Right lobe of liver (tissue), 6 donors: ENCODE measurements at regions not wholly inside any gene's neighbourhood (a gene's known extent, or its start where the extent isn't known, plus 50 kb on each side); places are given as distances from the start of the nearest gene placed in this dataset.

ENCODE experiments used
- ATAC-seq, 4 donors: fragments of 200-7000 bp; cut with Tn5 transposase; one replicate each; pipeline ENCODE4 v1.9.1; 2020; ENCODE audit warnings: mild to moderate bottlenecking in 4 of 4, moderate library complexity in 4 of 4
- DNase-seq, 3 donors: peaks; one replicate each; pipeline ENCODE4 v3.0.0-alpha.2; 2020
- H3K27ac ChIP-seq, 3 donors: fragments of 200-600 bp; one replicate each; pipeline ENCODE4 v1.8.0; 2022
- H3K27me3 ChIP-seq, 2 donors: fragments of 200-600 bp; one replicate each; pipeline ENCODE4 v1.8.0; 2022
- H3K36me3 ChIP-seq, 4 donors: fragments of 200-600 bp; sonication (generic) in 1 of 4; one replicate each; pipeline versions ENCODE4 v1.5.1 to v1.8.0; 2017 to 2022; ENCODE audit warnings: control low read depth in 1 of 4
- H3K4me1 ChIP-seq, 4 donors: fragments of 200-600 bp; sonication (generic) in 1 of 4; one replicate each; pipeline versions ENCODE4 v1.5.1 to v1.8.0; 2017 to 2022; ENCODE audit warnings: control low read depth in 1 of 4
- H3K4me3 ChIP-seq, 3 donors: fragments of 200-600 bp; one replicate each; pipeline ENCODE4 v1.8.0; 2022
- H3K9me3 ChIP-seq, 4 donors: fragments of 200-600 bp; sonication (generic) in 1 of 4; one replicate each; pipeline versions ENCODE4 v1.5.1 to v1.8.0; 2017 to 2022; ENCODE audit warnings: control low read depth in 1 of 4
- POLR2A ChIP-seq: fragments of 450-650 bp; IDR thresholded peaks from one replicate; pipeline ENCODE4 v1.6.1; 2017; ENCODE audit warnings: antibody characterized with exemption, mild to moderate bottlenecking
- WGBS: methylation state at CpG from one replicate; pipeline ENCODE4 v1.1.6; 2018; ENCODE audit warnings: low coverage, low lambda C conversion rate; ENCODE audit not compliant: insufficient coverage; ENCODE audit errors: missing lambda C conversion rate; 5-methylcytosine and 5-hydroxymethylcytosine counted together
- intact Hi-C, 2 donors: fragments of 100-400 bp; cut with DNase I; formaldehyde crosslinking; loops; one replicate each; pipeline versions ENCODE4 v1.11.2 to v1.14.1; 2022
- TF ChIP-seq, protein P1 (sequence below), 4 donors: fragments of 200-600 bp in 3 of 4; fragments of 450-650 bp in 1 of 4; IDR thresholded peaks; one replicate each; pipeline versions ENCODE4 v1.5.1 to v1.8.0; 2016 to 2022; ENCODE audit warnings: antibody characterized with exemption in 4 of 4, mild to moderate bottlenecking in 2 of 4
- donor health status: DM: no; HTN: yes; CAD: no.
- donor health status: DM: no; HTN: no; CAD: no.
- donor health status: DM: no; HTN: no; CAD: no.
- donor health status: DM: no; HTN: yes; CAD: no.
- donor health status: DM: no; HTN: yes; CAD: no.

DNA sequence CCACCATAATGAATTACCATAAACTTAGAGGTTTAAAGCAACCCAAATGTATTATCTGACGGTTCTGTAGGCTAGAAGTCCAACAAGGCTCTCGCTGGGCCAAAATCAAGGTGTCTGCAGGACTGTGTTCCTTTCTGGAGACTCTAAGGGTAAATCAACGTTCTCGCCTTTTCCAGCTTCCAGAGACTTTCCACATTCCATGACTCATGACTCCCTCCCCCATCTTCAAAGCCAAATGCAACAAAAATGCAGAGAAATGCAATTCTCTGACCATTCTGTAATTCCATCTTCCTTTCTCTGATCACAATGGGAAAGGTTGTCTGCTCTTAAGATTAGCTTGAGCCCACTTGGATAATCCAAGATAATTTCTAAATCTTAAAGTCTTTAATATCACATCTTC lies 287.1 kb downstream of the LTN1 start:
- Histone ChIP-seq H3K36me3 (no peaks in the 10 kb centered on the region), H3K27ac (no peak overlapping the region), H3K4me1 (no peaks in the 10 kb centered on the region), H3K4me3 (no peak overlapping the region), H3K27me3 (no peaks in the 10 kb centered on the region), H3K9me3 (no peaks in the 10 kb centered on the region)
- TF ChIP-seq POLR2A, result no peak
- TF ChIP-seq, protein P1, sequence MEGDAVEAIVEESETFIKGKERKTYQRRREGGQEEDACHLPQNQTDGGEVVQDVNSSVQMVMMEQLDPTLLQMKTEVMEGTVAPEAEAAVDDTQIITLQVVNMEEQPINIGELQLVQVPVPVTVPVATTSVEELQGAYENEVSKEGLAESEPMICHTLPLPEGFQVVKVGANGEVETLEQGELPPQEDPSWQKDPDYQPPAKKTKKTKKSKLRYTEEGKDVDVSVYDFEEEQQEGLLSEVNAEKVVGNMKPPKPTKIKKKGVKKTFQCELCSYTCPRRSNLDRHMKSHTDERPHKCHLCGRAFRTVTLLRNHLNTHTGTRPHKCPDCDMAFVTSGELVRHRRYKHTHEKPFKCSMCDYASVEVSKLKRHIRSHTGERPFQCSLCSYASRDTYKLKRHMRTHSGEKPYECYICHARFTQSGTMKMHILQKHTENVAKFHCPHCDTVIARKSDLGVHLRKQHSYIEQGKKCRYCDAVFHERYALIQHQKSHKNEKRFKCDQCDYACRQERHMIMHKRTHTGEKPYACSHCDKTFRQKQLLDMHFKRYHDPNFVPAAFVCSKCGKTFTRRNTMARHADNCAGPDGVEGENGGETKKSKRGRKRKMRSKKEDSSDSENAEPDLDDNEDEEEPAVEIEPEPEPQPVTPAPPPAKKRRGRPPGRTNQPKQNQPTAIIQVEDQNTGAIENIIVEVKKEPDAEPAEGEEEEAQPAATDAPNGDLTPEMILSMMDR (IDR thresholded peaks at IDR 0.05), result no peak
- intact Hi-C loops, result no loop called here
- DNase-seq (no peak), ATAC-seq (no peak)
- WGBS, result 76% methylated on average over 3 of the region's 4 CpGs

DNA sequence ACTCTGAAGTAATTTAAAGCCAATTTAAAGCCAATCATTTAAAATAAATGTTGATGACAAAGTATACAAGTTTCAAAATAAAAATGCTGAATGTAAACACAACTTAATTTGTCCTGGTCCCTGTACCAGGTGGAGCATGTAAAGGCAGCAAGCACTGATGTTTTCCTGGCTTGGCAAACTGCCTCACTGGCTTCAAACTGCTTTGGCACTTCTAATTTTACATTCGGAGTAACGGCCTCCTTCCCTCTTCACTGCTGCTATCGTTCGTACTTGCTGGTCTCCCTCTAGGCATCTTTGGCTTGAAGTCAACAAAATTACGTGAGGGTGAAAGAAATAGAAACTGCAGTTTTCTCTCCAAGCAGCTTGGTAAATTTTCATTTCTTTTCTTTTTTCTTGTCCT lies 287.9 kb downstream of the LTN1 start:
- no peak for TF ChIP-seq POLR2A
- TF ChIP-seq, protein P1 (IDR thresholded peaks at IDR 0.05), result no peak
- WGBS, result 76% methylated on average over 5 of the region's 5 CpGs
- intact Hi-C loops, result no loop called here
- no peak overlapping the region for H3K27ac ChIP-seq
- no peaks in the 10 kb centered on the region for H3K27me3 ChIP-seq
- no peak overlapping the region for H3K4me3 ChIP-seq
- no peaks in the 10 kb centered on the region for H3K9me3 ChIP-seq
- DNase-seq (no peak), ATAC-seq (no peak)
- H3K36me3 ChIP-seq, result no peaks in the 10 kb centered on the region
- H3K4me1 ChIP-seq, result no peaks in the 10 kb centered on the region

DNA sequence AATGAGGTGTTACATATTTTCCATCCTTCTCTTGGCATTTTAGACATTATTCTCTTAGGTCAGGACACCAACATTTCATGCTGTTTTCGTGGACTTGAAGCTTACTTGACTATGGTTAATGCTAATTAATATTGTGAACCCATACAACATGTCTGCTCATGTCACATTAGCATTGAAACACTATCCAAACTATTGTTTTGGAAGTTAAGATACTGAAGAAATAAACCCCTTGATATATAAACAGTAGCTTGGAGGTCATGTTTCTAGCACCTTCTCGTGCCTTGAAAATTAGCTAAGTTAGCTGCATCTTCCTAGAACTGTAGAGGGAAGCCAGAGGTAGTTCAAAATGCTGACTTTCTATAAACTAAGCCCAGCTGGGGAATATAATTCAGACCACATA lies 288.8 kb downstream of the LTN1 start:
- DNase-seq, result no peak
- Histone ChIP-seq H3K27ac (no peak overlapping the region), H3K27me3 (no peaks in the 10 kb centered on the region), H3K9me3 (no peaks in the 10 kb centered on the region), H3K4me3 (no peak overlapping the region), H3K4me1 (no peaks in the 10 kb centered on the region), H3K36me3 (no peaks in the 10 kb centered on the region)
- WGBS, result 52% methylated on average over 2 of the region's 2 CpGs
- intact Hi-C loops, result no loop called here
- no peak for TF ChIP-seq POLR2A
- TF ChIP-seq, protein P1 (IDR thresholded peaks at IDR 0.05), result no peak
- no peak for ATAC-seq

DNA sequence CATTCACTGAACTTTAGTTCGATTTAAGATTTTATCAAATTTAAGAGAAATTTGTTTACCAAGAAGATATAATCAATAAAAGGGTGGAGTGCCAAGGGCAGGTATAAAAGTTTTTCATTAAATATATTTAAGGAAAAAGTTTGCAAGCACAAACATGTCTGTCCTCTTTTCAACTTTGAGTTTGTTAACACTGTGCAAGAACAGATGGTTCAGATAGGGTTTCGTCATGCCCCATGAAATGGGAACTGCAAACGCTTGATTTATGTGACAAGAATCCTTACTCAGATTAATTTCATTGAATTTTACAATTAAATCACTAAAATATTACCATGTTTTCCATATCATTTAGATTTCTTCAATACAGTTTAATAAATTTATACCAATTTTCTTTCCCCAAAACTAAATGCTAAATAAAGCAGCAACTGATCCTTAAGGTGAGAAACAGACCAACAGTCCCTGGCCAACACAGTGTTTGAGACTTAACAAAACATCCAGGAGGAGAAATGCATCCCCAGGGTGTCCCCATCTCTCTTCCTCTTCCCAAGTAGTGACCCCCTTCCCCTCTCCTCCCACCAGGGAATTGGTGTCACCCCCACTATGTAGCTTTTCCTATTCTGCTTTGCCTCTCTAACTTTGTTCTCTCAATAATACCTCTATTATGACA lies 292.9 kb downstream of the LTN1 start:
- H3K36me3 ChIP-seq, result no peaks in the 10 kb centered on the region
- ATAC-seq (no peak), DNase-seq (no peak)
- H3K27ac ChIP-seq, result no peak overlapping the region
- TF ChIP-seq POLR2A, result no peak
- TF ChIP-seq, protein P1 (IDR thresholded peaks at IDR 0.05), result no peak
- 34% methylated on average over 3 of the region's 3 CpGs for WGBS
- H3K4me1 ChIP-seq, result no peaks in the 10 kb centered on the region
- no peaks in the 10 kb centered on the region for H3K9me3 ChIP-seq
- H3K27me3 ChIP-seq, result no peaks in the 10 kb centered on the region
- intact Hi-C loops, result no loop called here
- no peak overlapping the region for H3K4me3 ChIP-seq

DNA sequence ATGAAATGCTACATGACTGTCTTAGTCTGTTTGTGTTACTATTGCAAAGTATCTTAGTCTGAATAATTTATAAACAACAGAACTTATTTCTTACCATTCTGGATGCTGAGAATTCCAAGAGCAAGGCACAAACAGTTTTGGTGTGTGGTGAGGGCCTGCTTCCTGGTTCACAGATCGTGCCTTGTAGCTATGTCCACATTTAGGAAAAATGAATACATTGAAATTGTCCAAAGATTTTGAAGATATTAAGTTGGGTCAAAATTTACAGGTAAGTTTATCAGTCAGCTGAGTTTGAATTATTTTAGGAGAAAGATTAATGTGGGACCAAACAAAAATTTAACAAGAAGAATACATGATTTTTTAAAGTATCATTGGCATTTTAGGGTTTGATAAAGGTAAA lies 293.5 kb downstream of the LTN1 start:
- no peak for ATAC-seq
- no peak for DNase-seq
- H3K27ac ChIP-seq, result no peak overlapping the region
- no peaks in the 10 kb centered on the region for H3K9me3 ChIP-seq
- H3K4me3 ChIP-seq, result no peak overlapping the region
- no peaks in the 10 kb centered on the region for H3K27me3 ChIP-seq
- no peaks in the 10 kb centered on the region for H3K4me1 ChIP-seq
- TF ChIP-seq, protein P1 (IDR thresholded peaks at IDR 0.05), result no peak
- TF ChIP-seq POLR2A, result no peak
- intact Hi-C loops, result no loop called here
- 71% methylated on average over 1 of the region's 1 CpG for WGBS
- no peaks in the 10 kb centered on the region for H3K36me3 ChIP-seq
